ENCODE measurements at regions not wholly inside any gene's neighbourhood (a gene's known extent, or its start where the extent isn't known, plus 50 kb on each side); places are given as distances from the start of the nearest gene placed in this dataset.
"Not testable (repeated sequence)": the region's sequence is repeated elsewhere in the genome, so short reads cannot be mapped to it uniquely, and the experiment has no call there.

DNA sequence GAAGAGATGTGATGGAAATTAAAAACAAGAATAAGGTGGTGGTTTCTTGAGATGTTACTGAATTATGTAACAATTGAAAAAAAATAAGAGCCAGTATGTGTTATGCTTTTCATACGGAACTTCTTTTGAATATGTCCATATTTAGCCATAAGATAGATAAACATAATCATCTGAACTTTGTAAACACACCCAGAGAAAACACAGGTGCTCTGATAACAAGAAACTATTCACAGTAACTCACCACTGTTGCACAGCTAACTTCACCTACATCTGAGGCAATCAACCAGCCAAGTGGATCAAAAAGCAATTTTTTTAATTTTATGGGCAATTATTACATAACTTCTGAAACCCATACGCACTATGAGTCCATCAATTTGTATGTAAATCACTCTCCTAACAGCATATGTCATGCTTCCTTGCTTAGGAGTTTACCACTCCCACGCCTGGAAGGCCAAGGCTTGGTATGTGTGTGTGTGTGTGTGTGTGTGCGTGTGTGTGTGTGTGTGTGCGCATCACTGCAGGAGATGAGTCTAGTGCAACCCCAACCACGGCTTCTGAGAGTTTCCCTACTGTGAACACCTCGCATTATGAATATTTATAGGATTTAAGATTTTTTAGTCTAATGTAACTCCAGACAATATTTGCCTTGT is 443.4 kb downstream of the BCAT1 start:
- POLR2A ChIA-PET = no interaction called here
- DNase-seq (no peak), ATAC-seq (ENCODE audit: low read depth) (no peak)
- H3K36me3 Mint-ChIP-seq = no peaks in the 10 kb centered on the region
- no peaks in the 10 kb centered on the region for H3K4me1 Mint-ChIP-seq
- H3K27me3 Mint-ChIP-seq = no peaks in the 10 kb centered on the region
- H3K4me3 Mint-ChIP-seq = no peak overlapping the region
- no peak overlapping the region for H3K27ac Mint-ChIP-seq
- H3K9me3 Mint-ChIP-seq = peaks cover 6% of the 10 kb centered on the region

DNA sequence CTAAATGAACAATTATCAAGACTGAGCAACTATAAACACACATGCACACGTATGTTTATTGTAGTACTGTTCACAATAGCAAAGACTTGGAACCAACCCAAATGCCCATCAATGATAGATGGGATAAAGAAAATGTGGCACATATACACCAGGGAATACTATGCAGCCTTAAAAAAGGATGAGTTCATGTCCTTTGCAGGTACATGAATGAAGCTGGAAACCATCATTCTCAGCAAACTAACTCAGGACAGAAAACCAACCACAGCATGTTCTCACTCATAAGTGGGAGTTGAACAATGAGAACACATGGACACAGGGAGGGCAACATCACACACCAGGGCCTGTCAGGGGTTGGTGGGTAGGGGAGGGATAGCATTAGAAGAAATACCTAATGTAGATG is 445.4 kb downstream of the BCAT1 start:
- H3K9me3 Mint-ChIP-seq; ATAC-seq (ENCODE audit: low read depth); H3K4me1 Mint-ChIP-seq; POLR2A ChIA-PET; DNase-seq; H3K36me3 Mint-ChIP-seq; H3K27me3 Mint-ChIP-seq; H3K27ac Mint-ChIP-seq; H3K4me3 Mint-ChIP-seq: not testable (repeated sequence)

DNA sequence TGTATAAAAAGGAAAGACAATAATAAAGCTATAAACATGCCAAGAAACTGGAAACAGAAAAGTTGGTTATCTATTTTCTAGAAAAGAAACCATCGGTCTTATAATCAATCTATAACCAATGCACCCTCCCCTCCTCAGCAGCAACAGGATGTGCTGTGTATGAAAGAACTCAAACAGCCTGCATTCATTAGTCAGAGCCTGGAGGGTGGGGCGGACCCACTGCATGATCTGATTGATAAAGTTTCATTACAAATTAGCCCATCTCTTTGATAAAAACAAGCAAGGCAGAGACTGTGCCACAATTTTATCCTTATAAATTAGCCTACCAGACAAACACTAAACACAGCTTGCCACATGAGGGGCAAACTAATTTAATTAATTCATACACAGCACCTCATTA is 448.1 kb downstream of the BCAT1 start:
- Mint-ChIP-seq H3K4me3 (no peak overlapping the region), H3K27ac (no peak overlapping the region), H3K4me1 (no peaks in the 10 kb centered on the region), H3K27me3 (no peaks in the 10 kb centered on the region), H3K36me3 (no peaks in the 10 kb centered on the region), H3K9me3 (peaks cover 6% of the 10 kb centered on the region)
- no peak for DNase-seq
- POLR2A ChIA-PET = no interaction called here
- no peak for ATAC-seq (ENCODE audit: low read depth)

DNA sequence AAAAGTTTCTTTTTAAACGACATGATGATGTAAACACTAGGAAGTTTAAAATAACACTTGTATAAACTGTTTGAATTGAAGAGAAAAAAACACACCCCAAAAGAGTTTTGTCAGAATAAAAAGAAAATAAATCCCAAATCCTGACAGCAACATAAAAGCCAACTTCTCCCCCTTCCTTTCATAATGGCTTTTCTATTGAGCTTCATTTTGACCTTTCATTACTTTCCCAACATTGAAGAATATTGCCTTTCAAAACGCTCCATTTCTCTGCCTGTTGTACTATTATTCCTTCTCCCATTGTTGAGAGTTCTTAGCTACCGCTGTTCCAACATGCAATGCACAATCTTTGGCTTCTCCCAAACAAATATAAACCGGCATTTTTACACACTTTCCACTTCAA is 448.5 kb downstream of the BCAT1 start:
- DNase-seq (no peak), ATAC-seq (ENCODE audit: low read depth) (no peak)
- Mint-ChIP-seq H3K4me1 (no peaks in the 10 kb centered on the region), H3K36me3 (no peaks in the 10 kb centered on the region), H3K4me3 (no peak overlapping the region), H3K9me3 (peaks cover 6% of the 10 kb centered on the region), H3K27ac (no peak overlapping the region), H3K27me3 (no peaks in the 10 kb centered on the region)
- POLR2A ChIA-PET = no interaction called here

DNA sequence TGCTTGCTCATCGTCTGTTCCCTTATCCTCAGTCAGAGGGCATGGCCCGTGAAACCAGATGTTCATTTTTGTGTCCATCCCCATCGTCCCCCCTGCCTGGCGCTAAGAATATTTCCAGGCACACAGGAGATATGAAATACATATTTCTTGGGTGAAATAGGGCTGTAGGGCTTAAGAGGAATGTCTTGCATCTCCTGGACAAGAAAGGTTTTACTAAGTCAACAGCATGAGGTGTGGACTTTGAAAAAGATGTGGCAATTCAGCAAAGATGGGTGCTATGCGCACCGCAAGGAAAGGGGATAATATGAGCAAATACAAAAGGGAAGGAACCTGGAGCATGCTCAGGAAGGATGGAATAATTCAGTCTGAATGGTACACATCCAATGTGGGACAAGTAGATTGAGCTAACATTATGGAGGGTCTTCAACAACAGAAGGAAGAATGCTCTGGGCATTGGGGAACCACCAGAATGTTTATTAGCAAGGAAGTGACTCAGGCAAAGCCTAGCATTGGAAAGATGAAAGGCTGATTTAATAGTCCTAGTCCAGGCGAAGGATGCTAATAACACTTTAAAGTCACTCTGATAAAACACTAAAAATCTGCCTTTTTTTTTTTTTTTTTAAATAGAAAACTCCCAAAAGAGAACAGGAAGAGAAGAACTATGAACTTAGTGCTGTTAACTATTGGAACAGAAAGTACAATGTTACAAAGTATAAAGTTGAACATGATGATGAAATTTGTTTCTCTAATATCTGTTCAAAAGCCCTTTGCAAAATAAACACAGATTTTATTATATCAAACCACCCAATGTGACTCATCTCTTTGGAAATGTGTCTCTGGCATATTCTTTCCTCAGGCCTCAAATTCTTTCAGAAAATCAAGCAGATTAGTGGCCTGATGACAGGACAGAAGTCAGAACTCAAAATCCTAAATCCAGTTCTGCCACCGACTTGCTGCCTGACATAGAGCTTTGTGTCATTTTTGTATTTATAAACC is 449.5 kb downstream of the BCAT1 start:
- POLR2A ChIA-PET = no interaction called here
- Mint-ChIP-seq H3K27ac (no peak overlapping the region), H3K36me3 (no peaks in the 10 kb centered on the region), H3K4me1 (no peaks in the 10 kb centered on the region), H3K9me3 (peaks cover 6% of the 10 kb centered on the region), H3K4me3 (no peak overlapping the region), H3K27me3 (no peaks in the 10 kb centered on the region)
- DNase-seq = no peak
- no peak for ATAC-seq (ENCODE audit: low read depth)

DNA sequence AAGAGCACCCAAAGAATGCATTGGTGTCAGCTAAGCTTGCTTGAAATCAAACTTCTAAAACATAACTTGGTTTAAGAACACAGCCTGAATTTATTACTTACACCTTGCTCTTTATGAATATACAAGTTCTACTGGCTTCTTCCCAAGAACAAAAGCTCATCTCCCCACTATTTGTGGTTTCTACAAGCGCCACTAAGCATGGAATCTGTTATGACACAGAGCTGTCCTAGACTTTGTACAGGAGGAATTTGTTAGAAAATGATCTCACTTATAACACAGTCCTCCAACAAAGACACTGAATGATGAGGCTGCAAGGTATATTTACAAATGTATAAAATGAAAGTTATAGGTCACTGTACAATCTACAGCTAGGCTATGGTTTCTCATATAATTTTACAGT is 452.1 kb downstream of the BCAT1 start:
- ATAC-seq (ENCODE audit: low read depth) (no peak), DNase-seq (no peak)
- no peak overlapping the region for H3K4me3 Mint-ChIP-seq
- no peaks in the 10 kb centered on the region for H3K36me3 Mint-ChIP-seq
- POLR2A ChIA-PET = no interaction called here
- no peaks in the 10 kb centered on the region for H3K27me3 Mint-ChIP-seq
- H3K27ac Mint-ChIP-seq = no peak overlapping the region
- H3K4me1 Mint-ChIP-seq = no peaks in the 10 kb centered on the region
- H3K9me3 Mint-ChIP-seq = no peaks in the 10 kb centered on the region

DNA sequence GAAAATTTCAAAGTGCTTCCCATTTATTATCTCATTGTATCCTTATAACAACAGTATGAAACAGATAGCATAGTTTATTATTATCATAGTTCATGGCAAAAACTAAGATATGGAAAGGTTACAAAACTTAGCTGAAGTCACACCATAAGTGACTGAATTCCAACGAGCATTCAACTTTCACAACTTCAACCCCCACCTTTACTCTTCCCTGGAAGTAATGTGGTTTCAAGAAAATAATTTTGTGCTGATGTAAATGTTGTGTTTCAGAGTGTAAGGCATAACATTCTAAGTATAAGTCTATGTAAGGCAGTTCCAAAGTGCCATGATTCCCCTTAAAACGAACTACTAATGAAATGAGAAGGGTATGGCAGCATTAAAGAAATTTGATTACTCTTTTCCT is 454.5 kb downstream of the BCAT1 start:
- Mint-ChIP-seq H3K4me1 (no peaks in the 10 kb centered on the region), H3K9me3 (no peaks in the 10 kb centered on the region), H3K36me3 (no peaks in the 10 kb centered on the region), H3K4me3 (no peak overlapping the region), H3K27me3 (no peaks in the 10 kb centered on the region), H3K27ac (no peak overlapping the region)
- ATAC-seq (ENCODE audit: low read depth) (no peak), DNase-seq (no peak)
- POLR2A ChIA-PET = no interaction called here

DNA sequence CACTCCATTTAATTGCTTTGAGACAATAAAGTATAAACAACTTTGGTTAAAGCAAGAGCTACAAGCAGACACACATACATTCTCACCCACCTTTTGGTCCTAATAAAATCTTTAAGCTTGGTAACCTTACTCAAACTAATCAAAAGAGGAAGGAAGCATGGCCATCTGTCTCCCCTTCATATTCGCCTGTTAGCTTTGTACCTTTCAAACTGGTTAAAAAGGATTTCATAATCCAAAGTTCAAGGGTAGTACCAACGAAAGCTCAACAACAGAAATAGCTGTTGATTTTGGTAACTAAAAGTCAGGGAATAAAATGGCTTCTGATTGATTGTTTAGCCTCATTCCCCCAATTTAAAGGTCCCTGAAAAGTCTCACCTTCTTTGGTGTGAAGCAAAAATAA is 456.9 kb downstream of the BCAT1 start:
- H3K4me3 Mint-ChIP-seq = no peak overlapping the region

DNA sequence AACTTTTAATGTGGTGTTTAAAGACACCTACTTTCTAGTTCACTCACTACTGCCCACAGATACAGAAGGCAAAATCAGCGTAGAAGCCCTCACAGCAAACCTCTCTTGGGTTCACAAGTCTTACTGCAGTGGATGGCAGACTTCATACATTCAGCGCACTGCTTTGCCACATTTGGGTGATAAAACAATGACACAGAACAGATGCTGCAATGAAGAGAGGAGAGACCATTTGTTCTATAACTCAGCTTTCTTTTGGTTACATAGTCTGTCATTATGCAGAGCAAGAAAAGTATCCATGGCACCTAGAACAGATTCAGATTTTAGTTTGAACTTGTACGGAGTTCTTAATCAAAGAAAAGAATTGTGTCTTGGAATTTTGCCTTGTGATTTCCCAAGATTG is 459.0 kb downstream of the BCAT1 start:
- Mint-ChIP-seq H3K4me3 (no peak overlapping the region), H3K27ac (no peak overlapping the region), H3K27me3 (no peaks in the 10 kb centered on the region), H3K4me1 (no peaks in the 10 kb centered on the region), H3K9me3 (no peaks in the 10 kb centered on the region), H3K36me3 (no peaks in the 10 kb centered on the region)
- POLR2A ChIA-PET = no interaction called here
- no peak for ATAC-seq (ENCODE audit: low read depth)
- no peak for DNase-seq

More for the DNA sequence above, 456.9 kb downstream of the BCAT1 start:
- POLR2A ChIA-PET = no interaction called here
- DNase-seq (no peak), ATAC-seq (ENCODE audit: low read depth) (no peak)
- Mint-ChIP-seq H3K36me3 (no peaks in the 10 kb centered on the region), H3K27ac (no peak overlapping the region), H3K9me3 (no peaks in the 10 kb centered on the region), H3K4me1 (no peaks in the 10 kb centered on the region), H3K27me3 (no peaks in the 10 kb centered on the region)

DNA sequence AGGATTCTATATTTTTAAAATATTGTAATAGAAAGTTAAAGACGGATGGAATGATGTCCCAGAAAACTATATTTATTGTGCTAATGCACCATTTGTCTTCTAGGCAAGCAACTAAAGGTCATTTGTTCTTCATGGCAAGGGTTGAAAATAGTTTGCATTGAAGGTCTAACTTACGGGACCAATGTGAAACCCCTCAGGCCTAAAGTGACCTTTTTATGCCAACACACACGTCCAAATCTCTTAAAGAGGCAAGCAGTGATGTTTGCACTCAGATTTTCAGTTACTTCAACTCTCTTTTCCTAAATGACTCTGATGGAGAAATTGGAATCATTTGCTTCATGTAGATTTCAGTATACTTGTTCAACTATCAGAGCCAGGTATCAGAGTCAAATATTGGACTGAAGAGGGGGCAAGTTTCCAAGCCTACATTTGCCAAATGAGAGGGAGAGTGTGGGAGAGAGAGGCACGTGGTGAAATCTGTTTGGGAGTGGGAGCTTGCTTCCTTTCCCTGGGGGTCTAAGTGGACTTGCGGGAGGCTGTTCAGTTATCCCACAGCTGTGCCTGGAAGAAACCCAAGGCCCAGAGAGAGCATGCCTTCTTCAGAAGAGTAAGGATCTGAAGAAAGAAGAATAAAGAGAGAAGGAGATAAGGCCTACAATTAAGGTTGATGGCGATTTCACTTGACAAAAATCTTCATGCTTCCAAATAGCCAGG is 459.8 kb downstream of the BCAT1 start:
- no peak for DNase-seq
- no peak overlapping the region for H3K4me3 Mint-ChIP-seq
- no peaks in the 10 kb centered on the region for H3K27me3 Mint-ChIP-seq
- H3K36me3 Mint-ChIP-seq = no peaks in the 10 kb centered on the region
- POLR2A ChIA-PET = no interaction called here
- no peaks in the 10 kb centered on the region for H3K4me1 Mint-ChIP-seq
- no peak for ATAC-seq (ENCODE audit: low read depth)
- H3K27ac Mint-ChIP-seq = no peak overlapping the region
- no peaks in the 10 kb centered on the region for H3K9me3 Mint-ChIP-seq

DNA sequence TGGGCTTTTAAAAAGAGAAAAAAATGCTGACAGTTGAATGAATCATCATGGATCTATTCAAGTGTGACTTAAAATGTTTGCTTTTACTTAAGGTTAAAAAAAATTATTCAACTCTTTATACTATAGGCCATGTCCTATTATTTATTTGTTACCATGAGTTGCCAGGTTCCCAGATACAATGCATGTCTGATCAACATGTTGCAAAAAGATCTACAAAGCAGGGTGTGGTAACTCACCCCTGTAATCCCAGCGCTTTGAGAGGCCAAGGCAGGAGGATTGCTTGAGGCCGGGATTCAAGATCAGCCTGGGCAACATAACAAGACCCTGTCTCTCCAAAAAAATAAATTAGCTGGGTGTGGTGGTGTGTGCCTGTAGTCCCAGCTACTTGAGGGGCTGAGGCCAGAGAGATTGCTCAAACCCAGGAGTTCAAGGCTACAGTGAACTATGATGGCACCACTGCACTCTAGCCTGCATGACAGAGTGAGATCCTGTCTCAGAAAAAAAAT is 460.8 kb downstream of the BCAT1 start:
- no peak overlapping the region for H3K27ac Mint-ChIP-seq
- H3K4me3 Mint-ChIP-seq = no peak overlapping the region
- no peaks in the 10 kb centered on the region for H3K9me3 Mint-ChIP-seq
- no peaks in the 10 kb centered on the region for H3K27me3 Mint-ChIP-seq
- H3K4me1 Mint-ChIP-seq = no peaks in the 10 kb centered on the region
- POLR2A ChIA-PET = no interaction called here
- H3K36me3 Mint-ChIP-seq = no peaks in the 10 kb centered on the region
- ATAC-seq (ENCODE audit: low read depth) (no peak), DNase-seq (no peak)

DNA sequence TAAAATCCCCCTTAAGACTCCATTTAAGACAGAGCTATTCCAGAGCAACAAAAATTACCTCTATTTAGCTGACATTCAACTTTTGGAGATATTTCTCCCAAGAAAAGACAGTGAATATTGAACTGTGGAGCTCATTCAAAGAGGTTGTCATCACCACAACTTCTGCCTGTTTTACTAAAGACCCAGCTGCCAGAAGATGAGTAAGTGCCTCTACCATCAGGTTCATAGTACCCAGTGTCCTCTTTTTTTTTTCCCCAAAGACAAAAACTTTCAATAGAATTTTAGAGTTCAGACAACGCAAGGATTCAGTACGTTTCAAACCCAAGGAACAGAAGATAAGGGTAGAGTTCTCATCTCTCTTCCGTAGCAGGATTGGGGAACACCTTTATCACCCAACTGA is 461.3 kb downstream of the BCAT1 start:
- POLR2A ChIA-PET = no interaction called here
- H3K4me3 Mint-ChIP-seq = no peak overlapping the region

DNA sequence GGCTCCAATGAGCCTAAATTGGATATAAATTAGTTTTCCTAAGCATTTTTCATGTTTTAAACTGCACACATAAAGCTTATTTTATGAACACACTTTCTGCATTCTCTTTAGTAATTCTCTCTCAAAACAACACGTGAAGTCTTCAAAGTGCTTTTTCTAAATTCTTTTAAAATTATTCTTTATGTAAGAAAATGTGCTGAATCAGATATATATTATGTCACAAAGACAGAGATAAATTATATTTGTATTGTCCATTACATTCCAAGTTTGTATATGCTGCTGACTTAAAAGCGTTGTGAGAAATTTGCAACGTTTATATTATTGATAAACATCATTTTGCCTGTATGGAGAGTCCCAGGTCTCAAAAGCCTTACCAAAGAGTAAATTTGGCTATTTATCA is 465.2 kb downstream of the BCAT1 start:
- ATAC-seq (ENCODE audit: low read depth) = no peak
- POLR2A ChIA-PET = no interaction called here
- no peaks in the 10 kb centered on the region for H3K9me3 Mint-ChIP-seq
- no peak for DNase-seq
- no peaks in the 10 kb centered on the region for H3K4me1 Mint-ChIP-seq
- H3K4me3 Mint-ChIP-seq = no peak overlapping the region
- no peaks in the 10 kb centered on the region for H3K36me3 Mint-ChIP-seq
- no peak overlapping the region for H3K27ac Mint-ChIP-seq
- no peaks in the 10 kb centered on the region for H3K27me3 Mint-ChIP-seq

More for the DNA sequence above, 461.3 kb downstream of the BCAT1 start:
- DNase-seq (no peak), ATAC-seq (ENCODE audit: low read depth) (no peak)
- no peaks in the 10 kb centered on the region for H3K9me3 Mint-ChIP-seq
- H3K36me3 Mint-ChIP-seq = no peaks in the 10 kb centered on the region
- no peak overlapping the region for H3K27ac Mint-ChIP-seq
- H3K27me3 Mint-ChIP-seq = no peaks in the 10 kb centered on the region
- H3K4me1 Mint-ChIP-seq = no peaks in the 10 kb centered on the region
